Endodermal cell (in vitro differentiated cells): ENCODE measurements at regions not wholly inside any gene's neighbourhood (a gene's known extent, or its start where the extent isn't known, plus 50 kb on each side); places are given as distances from the start of the nearest gene placed in this dataset.

Experiments used
- DNase-seq: peaks from one replicate; pipeline ENCODE4 v3.0.0-alpha.2; 2017
- H3K27ac ChIP-seq: 2 replicates; pipeline ENCODE4 v1.5.1; 2013; ENCODE audit warnings: mild to moderate bottlenecking, low read depth, low read length, moderate library complexity
- H3K27me3 ChIP-seq: 2 replicates; pipeline ENCODE4 v1.6.1; 2013; ENCODE audit warnings: mild to moderate bottlenecking, low read length, moderate library complexity; ENCODE audit not compliant: insufficient read depth, control insufficient read depth, poor library complexity, severe bottlenecking
- H3K36me3 ChIP-seq: 2 replicates; pipeline ENCODE4 v1.7.0; 2013; ENCODE audit warnings: mild to moderate bottlenecking, low read length, moderate library complexity; ENCODE audit not compliant: control insufficient read depth, insufficient read depth
- H3K4me1 ChIP-seq: one replicate; pipeline ENCODE4 v1.7.0; 2013; ENCODE audit warnings: low read length; ENCODE audit not compliant: control insufficient read depth, insufficient read depth
- H3K4me3 ChIP-seq: 2 replicates; pipeline ENCODE4 v1.5.1; 2013; ENCODE audit warnings: mild to moderate bottlenecking, low read length, moderate library complexity
- H3K9ac ChIP-seq: 2 replicates; pipeline ENCODE4 v1.6.1; 2013; ENCODE audit warnings: mild to moderate bottlenecking, low read length, moderate library complexity; ENCODE audit not compliant: poor library complexity, severe bottlenecking; ENCODE audit errors: extremely low read depth
- H3K9me3 ChIP-seq: 2 replicates; pipeline ENCODE4 v1.6.1; 2013; ENCODE audit warnings: mild to moderate bottlenecking, low read length, moderate library complexity; ENCODE audit not compliant: control insufficient read depth
- H3K27ac Mint-ChIP-seq: 2 replicates; pipeline ENCODE4 v1.8.0; 2020; ENCODE audit warnings: mixed read lengths
- H3K27me3 Mint-ChIP-seq: 2 replicates; pipeline ENCODE4 v1.8.0; 2021; ENCODE audit warnings: mild to moderate bottlenecking, mixed read lengths; ENCODE audit not compliant: insufficient read depth
- H3K36me3 Mint-ChIP-seq: 2 replicates; pipeline ENCODE4 v1.8.0; 2020; ENCODE audit warnings: low read depth, mixed read lengths
- H3K4me1 Mint-ChIP-seq: 2 replicates; pipeline ENCODE4 v1.8.0; 2020; ENCODE audit warnings: mixed read lengths
- H3K4me3 Mint-ChIP-seq: 2 replicates; pipeline ENCODE4 v1.8.0; 2020; ENCODE audit warnings: mild to moderate bottlenecking, moderate library complexity, mixed read lengths
- H3K9me3 Mint-ChIP-seq: 2 replicates; pipeline ENCODE4 v1.8.0; 2020; ENCODE audit warnings: mild to moderate bottlenecking, mixed read lengths
- WGBS, 2 experiments: methylation state at CpG; one replicate each; pipeline versions ENCODE4 v1.1.5 to v1.1.7; 2013; ENCODE audit warnings: missing lambda C conversion rate in 2 of 2, mixed read lengths in 1 of 2; ENCODE audit not compliant: insufficient coverage in 1 of 2, insufficient read length in 1 of 2; 5-methylcytosine and 5-hydroxymethylcytosine counted together
- TF ChIP-seq, protein P1 (sequence below): fragments of 200-600 bp; sonication (generic); conservative IDR thresholded peaks from 2 replicates; pipeline ENCODE4 v1.5.0; 2021; ENCODE audit warnings: antibody characterized with exemption, mild to moderate bottlenecking

DNA sequence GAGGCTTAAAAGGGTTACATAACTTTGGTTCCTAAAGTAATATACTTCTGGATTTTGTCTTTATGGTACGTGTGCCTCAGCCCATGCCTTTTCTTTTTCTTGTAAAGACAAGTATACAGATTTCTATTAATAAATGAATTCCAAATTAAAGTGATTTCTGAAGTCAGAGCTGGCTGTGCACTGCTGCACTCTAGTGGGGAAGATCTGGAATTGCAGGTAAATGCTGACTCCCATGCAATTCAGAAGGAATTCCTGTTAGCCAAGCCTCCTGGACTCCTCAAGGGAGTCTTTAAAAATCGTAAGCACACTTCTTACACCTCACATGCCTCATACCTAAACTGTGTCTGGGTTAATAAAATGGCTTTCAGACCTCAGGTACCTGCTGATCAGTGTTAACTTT is 118.4 kb upstream of the SLC7A1 start:
- no peaks in the 10 kb centered on the region for H3K9me3 Mint-ChIP-seq
- WGBS, 2 experiments, result 33 to 40% methylated on average over 1 to 2 of the region's 2 CpGs
- no peak overlapping the region for H3K4me3 ChIP-seq
- no peaks in the 10 kb centered on the region for H3K36me3 Mint-ChIP-seq
- TF ChIP-seq, protein P1, sequence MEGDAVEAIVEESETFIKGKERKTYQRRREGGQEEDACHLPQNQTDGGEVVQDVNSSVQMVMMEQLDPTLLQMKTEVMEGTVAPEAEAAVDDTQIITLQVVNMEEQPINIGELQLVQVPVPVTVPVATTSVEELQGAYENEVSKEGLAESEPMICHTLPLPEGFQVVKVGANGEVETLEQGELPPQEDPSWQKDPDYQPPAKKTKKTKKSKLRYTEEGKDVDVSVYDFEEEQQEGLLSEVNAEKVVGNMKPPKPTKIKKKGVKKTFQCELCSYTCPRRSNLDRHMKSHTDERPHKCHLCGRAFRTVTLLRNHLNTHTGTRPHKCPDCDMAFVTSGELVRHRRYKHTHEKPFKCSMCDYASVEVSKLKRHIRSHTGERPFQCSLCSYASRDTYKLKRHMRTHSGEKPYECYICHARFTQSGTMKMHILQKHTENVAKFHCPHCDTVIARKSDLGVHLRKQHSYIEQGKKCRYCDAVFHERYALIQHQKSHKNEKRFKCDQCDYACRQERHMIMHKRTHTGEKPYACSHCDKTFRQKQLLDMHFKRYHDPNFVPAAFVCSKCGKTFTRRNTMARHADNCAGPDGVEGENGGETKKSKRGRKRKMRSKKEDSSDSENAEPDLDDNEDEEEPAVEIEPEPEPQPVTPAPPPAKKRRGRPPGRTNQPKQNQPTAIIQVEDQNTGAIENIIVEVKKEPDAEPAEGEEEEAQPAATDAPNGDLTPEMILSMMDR, result peak; percentile 88
- no peaks in the 10 kb centered on the region for H3K36me3 ChIP-seq
- no peak overlapping the region for H3K9ac ChIP-seq
- H3K4me3 Mint-ChIP-seq, result no peak overlapping the region
- H3K27me3 ChIP-seq, result no peaks in the 10 kb centered on the region
- H3K4me1 Mint-ChIP-seq, result no peaks in the 10 kb centered on the region
- H3K27me3 Mint-ChIP-seq, result no peaks in the 10 kb centered on the region
- no peak overlapping the region for H3K27ac Mint-ChIP-seq
- no peak overlapping the region for H3K27ac ChIP-seq
- DNase-seq, result peak; percentile 58
- no peaks in the 10 kb centered on the region for H3K4me1 ChIP-seq
- H3K9me3 ChIP-seq, result no peaks in the 10 kb centered on the region

DNA sequence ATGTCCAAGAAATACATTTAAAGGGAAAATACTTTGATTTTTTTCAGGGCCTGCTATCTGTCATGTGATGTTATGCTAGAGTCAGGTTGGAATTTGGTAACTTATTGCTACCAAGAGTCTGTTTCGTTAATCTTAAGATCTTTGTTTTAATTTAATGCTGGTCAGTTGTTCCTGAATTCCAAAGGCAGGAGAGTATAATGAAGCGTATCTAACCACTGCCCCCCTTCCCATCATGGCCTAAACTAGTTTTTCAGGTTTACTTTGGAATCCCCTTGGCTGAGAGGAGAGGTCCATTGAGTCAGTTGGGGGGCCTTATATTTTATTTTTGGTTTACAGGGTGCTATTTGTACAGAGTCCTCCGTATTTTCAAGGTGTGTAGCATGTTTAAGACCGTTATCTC is 116.3 kb upstream of the SLC7A1 start:
- H3K4me1 ChIP-seq, result no peaks in the 10 kb centered on the region
- H3K9me3 Mint-ChIP-seq, result no peaks in the 10 kb centered on the region
- no peaks in the 10 kb centered on the region for H3K27me3 ChIP-seq
- H3K27ac ChIP-seq, result no peak overlapping the region
- H3K36me3 ChIP-seq, result no peaks in the 10 kb centered on the region
- H3K9me3 ChIP-seq, result no peaks in the 10 kb centered on the region
- no peak overlapping the region for H3K4me3 Mint-ChIP-seq
- 81 to 93% methylated on average over 2 to 4 of the region's 4 CpGs for WGBS, 2 experiments
- H3K27ac Mint-ChIP-seq, result no peak overlapping the region
- no peak overlapping the region for H3K9ac ChIP-seq
- TF ChIP-seq, protein P1, result no peak
- no peaks in the 10 kb centered on the region for H3K36me3 Mint-ChIP-seq
- no peak for DNase-seq
- H3K4me1 Mint-ChIP-seq, result no peaks in the 10 kb centered on the region
- H3K4me3 ChIP-seq, result no peak overlapping the region
- H3K27me3 Mint-ChIP-seq, result no peaks in the 10 kb centered on the region

DNA sequence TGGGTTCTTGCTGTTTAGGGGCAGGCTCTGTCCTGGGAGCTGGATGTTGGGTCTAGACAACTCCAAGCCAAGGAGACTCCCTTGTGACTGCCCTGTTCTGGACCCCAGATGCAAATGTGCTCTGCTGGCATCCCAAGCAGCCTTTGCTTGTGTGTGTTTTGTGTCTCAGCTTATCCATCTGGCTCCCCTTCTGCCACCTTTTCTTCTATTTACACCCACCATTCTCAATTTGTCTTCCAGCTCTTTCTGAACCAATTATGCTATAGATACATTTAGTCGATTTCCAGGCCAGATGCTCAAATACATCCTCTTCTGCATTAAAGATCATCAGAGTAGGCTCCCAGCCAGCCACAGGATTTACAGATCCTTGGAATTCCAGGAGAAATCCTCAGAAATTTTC is 115.0 kb upstream of the SLC7A1 start:
- Histone ChIP-seq H3K4me3 (no peak overlapping the region), H3K27me3 (no peaks in the 10 kb centered on the region), H3K4me1 (no peaks in the 10 kb centered on the region), H3K27ac (no peak overlapping the region), H3K9me3 (no peaks in the 10 kb centered on the region), H3K36me3 (no peaks in the 10 kb centered on the region), H3K9ac (no peak overlapping the region)
- H3K27me3 Mint-ChIP-seq, result peaks cover under 1% of the 10 kb centered on the region
- WGBS, 2 experiments, result 88 to 100% methylated on average over 1 of the region's 1 CpG
- TF ChIP-seq, protein P1, result no peak
- DNase-seq, result peak; percentile 30
- no peak overlapping the region for H3K4me3 Mint-ChIP-seq
- no peaks in the 10 kb centered on the region for H3K4me1 Mint-ChIP-seq
- no peaks in the 10 kb centered on the region for H3K36me3 Mint-ChIP-seq
- H3K27ac Mint-ChIP-seq, result no peak overlapping the region
- H3K9me3 Mint-ChIP-seq, result no peaks in the 10 kb centered on the region
